GM21381 (cell line): ENCODE measurements at regions not wholly inside any gene's neighbourhood (a gene's known extent, or its start where the extent isn't known, plus 50 kb on each side); places are given as distances from the start of the nearest gene placed in this dataset.

ENCODE experiments used
- ATAC-seq: cut with Tn5 transposase; IDR thresholded peaks from one replicate; pipeline ENCODE4 v1.9.1; 2021; ENCODE audit warnings: mild to moderate bottlenecking, moderate library complexity; ENCODE audit not compliant: unreplicated experiment

- ATAC-seq, result no peak
Observed at GRCh38 chr2:128549094-128549493, 230.4 kb upstream of the HS6ST1 start.

- no peak for ATAC-seq
Observed at GRCh38 chr2:128549646-128550260, 231.1 kb upstream of the HS6ST1 start.

GRCh38 chr2:128550389-128550788 is 231.7 kb upstream of the HS6ST1 start:
- ATAC-seq, result no peak

- no peak for ATAC-seq
Observed at GRCh38 chr2:128550801-128551416, 232.2 kb upstream of the HS6ST1 start.

GRCh38 chr2:128551435-128551834 is 232.8 kb upstream of the HS6ST1 start:
- ATAC-seq, result no peak

GRCh38 chr2:128552141-128552805 is 233.6 kb upstream of the HS6ST1 start:
- no peak for ATAC-seq

- ATAC-seq, result no peak
Observed at GRCh38 chr2:128552806-128553551, 234.3 kb upstream of the HS6ST1 start.

GRCh38 chr2:128554151-128554769 is 235.6 kb upstream of the HS6ST1 start:
- no peak for ATAC-seq

GRCh38 chr2:128555433-128555832 is 236.8 kb upstream of the HS6ST1 start:
- ATAC-seq, result no peak

GRCh38 chr2:128556089-128556488 is 237.4 kb upstream of the HS6ST1 start:
- no peak for ATAC-seq

GRCh38 chr2:128556633-128557032 is 238.0 kb upstream of the HS6ST1 start:
- ATAC-seq, result no peak

GRCh38 chr2:128557069-128557468 is 238.4 kb upstream of the HS6ST1 start:
- ATAC-seq, result no peak

GRCh38 chr2:128557831-128558241 is 239.2 kb upstream of the HS6ST1 start:
- no peak for ATAC-seq

GRCh38 chr2:128558441-128558840 is 239.8 kb upstream of the HS6ST1 start:
- ATAC-seq, result no peak

- ATAC-seq, result no peak
Observed at GRCh38 chr2:128558895-128559532, 240.3 kb upstream of the HS6ST1 start.

GRCh38 chr2:128559533-128560515 is 241.2 kb upstream of the HS6ST1 start:
- no peak for ATAC-seq

GRCh38 chr2:128560718-128561117 is 242.1 kb upstream of the HS6ST1 start:
- no peak for ATAC-seq

GRCh38 chr2:128562471-128563347 is 244.0 kb upstream of the HS6ST1 start:
- ATAC-seq, result no peak

- no peak for ATAC-seq
Observed at GRCh38 chr2:128563348-128563687, 244.7 kb upstream of the HS6ST1 start.
